ENCODE measurements at regions not wholly inside any gene's neighbourhood (a gene's known extent, or its start where the extent isn't known, plus 50 kb on each side); places are given as distances from the start of the nearest gene placed in this dataset.

- DNase-seq (ENCODE audit: low read depth, low spot score), result no peak
- no peak overlapping the region for H3K27ac ChIP-seq
These were observed 171.5 kb upstream of the IL12A start for GRCh38 chr3:159817126-159817525.

- no peak overlapping the region for H3K27ac ChIP-seq
- no peak for DNase-seq (ENCODE audit: low read depth, low spot score)
These were observed 171.1 kb upstream of the IL12A start for GRCh38 chr3:159817571-159817970.

DNA sequence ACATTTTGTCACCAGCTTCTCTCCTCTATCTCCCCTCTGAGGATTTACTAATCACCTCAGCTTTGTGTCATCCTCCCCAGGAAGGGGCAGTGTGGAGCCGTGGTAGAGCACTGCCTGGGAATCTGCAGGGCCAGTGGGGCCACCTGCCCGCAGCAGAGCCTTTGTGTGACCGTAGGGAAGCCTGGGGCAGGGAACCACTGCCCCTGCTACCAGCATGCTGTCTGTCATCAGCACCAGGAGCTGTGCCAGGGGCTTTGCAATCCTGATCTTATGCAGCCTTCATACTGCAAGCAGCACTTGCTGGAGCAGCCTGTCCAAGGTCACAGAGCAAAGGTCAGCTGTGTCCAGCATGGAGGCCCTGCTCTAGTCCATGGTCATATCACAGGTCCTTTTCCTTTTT is 170.2 kb upstream of the IL12A start:
- no peak for DNase-seq (ENCODE audit: low read depth, low spot score)
- no peak overlapping the region for H3K27ac ChIP-seq

GRCh38 chr3:159818997-159819500 is 169.6 kb upstream of the IL12A start:
- no peak overlapping the region for H3K27ac ChIP-seq
- DNase-seq (ENCODE audit: low read depth, low spot score), result no peak

- no peak for DNase-seq (ENCODE audit: low read depth, low spot score)
These were observed 169.0 kb upstream of the IL12A start for GRCh38 chr3:159819676-159820075.

GRCh38 chr3:159821110-159821509 is 167.5 kb upstream of the IL12A start:
- no peak overlapping the region for H3K27ac ChIP-seq
- DNase-seq (ENCODE audit: low read depth, low spot score), result no peak

More at GRCh38 chr3:159819676-159820075, 169.0 kb upstream of the IL12A start:
- H3K27ac ChIP-seq, result no peak overlapping the region

DNA sequence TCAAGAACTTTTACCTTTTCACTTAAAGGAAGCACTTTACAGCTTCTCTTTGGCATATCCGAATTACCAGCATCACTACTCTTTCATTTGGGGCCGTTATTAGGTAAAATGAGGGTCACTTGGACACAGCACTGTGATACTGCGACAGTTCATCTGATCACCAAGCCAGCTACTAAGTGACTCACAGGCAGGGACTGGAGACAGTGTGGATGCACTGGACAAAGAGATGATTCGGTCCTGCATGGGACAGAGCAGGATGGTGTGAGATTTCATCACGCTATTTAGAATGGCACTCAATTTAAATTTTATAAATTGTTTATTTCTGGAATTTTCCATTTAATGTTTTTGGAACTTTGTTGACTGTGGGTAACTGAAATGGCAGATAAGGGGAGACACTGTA is 166.9 kb upstream of the IL12A start:
- DNase-seq (ENCODE audit: low read depth, low spot score), result no peak
- H3K27ac ChIP-seq, result no peak overlapping the region

GRCh38 chr3:159823780-159824179 is 164.9 kb upstream of the IL12A start:
- DNase-seq (ENCODE audit: low read depth, low spot score), result no peak
- H3K27ac ChIP-seq, result peak overlapping the region; percentile 62

- H3K27ac ChIP-seq, result peak overlapping the region; percentile 62
- DNase-seq (ENCODE audit: low read depth, low spot score), result peak; percentile 51
These were observed 164.3 kb upstream of the IL12A start for GRCh38 chr3:159824333-159824732.

- DNase-seq (ENCODE audit: low read depth, low spot score), result no peak
- peak overlapping the region; percentile 62 for H3K27ac ChIP-seq
These were observed 163.3 kb upstream of the IL12A start for GRCh38 chr3:159825216-159825854.

GRCh38 chr3:159828542-159828943 is 160.1 kb upstream of the IL12A start:
- peak overlapping the region; percentile 49 for H3K27ac ChIP-seq
- DNase-seq (ENCODE audit: low read depth, low spot score), result no peak

DNA sequence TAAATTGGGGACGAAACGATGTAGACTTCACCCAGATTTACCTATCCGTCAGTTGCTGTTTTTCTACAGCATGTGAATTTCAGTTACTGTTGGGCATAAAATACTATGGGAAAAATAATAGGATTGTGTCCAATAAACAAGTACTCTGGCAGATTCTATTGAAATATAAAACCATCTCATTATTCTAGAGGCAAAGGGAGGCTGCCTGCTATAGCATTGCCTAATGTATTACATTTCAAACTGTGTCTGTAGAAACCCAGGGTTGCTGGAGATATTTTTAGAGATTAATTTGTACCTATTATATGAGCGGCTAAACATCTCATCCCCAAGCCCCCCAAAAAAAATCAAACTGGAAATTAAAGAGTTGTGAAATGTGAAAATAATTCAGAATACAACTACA is 159.6 kb upstream of the IL12A start:
- DNase-seq (ENCODE audit: low read depth, low spot score), result no peak
- H3K27ac ChIP-seq, result peak overlapping the region; percentile 49

GRCh38 chr3:159829539-159830227 is 159.0 kb upstream of the IL12A start:
- peak overlapping the region; percentile 49 for H3K27ac ChIP-seq
- peak; percentile 92 for DNase-seq (ENCODE audit: low read depth, low spot score)

DNA sequence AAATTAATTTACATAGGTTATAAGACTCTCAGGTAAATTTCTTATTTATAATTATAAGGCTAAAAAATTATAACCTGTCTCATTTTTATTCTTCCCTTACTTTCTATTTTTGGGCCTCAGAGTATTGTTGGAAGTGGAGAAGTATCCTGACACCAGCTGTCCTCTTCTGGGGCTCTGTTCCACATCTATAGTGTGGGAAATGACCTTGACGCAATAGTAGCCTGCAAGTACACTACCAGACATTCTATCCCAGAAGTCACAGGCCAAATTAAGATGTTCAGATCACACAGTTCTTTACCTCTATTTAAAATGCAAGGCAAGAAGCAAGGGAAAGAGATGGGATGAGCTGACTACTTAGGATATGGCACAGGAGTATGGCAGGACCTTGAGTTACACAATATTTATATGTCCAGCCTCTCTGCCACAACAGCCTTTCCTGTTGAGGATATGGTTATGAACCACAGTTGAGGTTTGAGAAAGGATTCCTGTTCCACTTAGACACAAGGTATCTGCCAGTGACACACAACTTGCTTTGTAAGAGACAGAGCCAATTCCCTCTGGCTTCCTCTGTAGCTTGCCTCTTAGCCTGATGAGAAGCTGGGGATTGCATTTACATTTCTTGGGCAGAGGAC is 158.0 kb upstream of the IL12A start:
- no peak overlapping the region for H3K27ac ChIP-seq
- DNase-seq (ENCODE audit: low read depth, low spot score), result no peak

- DNase-seq (ENCODE audit: low read depth, low spot score), result no peak
- H3K27ac ChIP-seq, result no peak overlapping the region
These were observed 157.2 kb upstream of the IL12A start for GRCh38 chr3:159831466-159831865.

DNA sequence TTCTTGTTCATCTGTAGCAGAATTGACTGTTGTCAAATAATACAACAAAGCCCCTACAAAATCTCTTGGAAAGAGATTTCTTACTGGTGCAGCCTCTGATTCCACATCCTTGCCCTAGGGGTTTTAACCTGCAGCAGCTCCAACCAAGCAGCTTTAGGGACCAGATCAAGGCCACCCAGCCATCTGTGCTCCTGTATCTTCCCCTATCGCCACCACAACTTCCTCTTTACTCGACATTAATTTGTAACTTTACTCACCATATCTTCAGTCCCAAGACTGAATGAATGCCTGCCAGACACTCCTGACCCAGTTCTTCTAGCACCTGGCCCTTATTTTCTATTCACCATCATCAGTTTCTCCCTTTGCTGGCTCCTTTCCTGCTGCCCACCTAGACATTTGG is 156.6 kb upstream of the IL12A start:
- no peak overlapping the region for H3K27ac ChIP-seq
- DNase-seq (ENCODE audit: low read depth, low spot score), result no peak

GRCh38 chr3:159835126-159835525 is 153.5 kb upstream of the IL12A start:
- DNase-seq (ENCODE audit: low read depth, low spot score), result no peak
- H3K27ac ChIP-seq, result no peak overlapping the region

- DNase-seq (ENCODE audit: low read depth, low spot score), result no peak
- H3K27ac ChIP-seq, result no peak overlapping the region
These were observed 150.9 kb upstream of the IL12A start for GRCh38 chr3:159837725-159838124.

- DNase-seq (ENCODE audit: low read depth, low spot score), result no peak
These were observed 149.7 kb upstream of the IL12A start for GRCh38 chr3:159838938-159839337.

GRCh38 chr3:159839561-159840379 is 148.9 kb upstream of the IL12A start, which contains the start of gene SCHIP1:
Gene SCHIP1 (plus strand): TSS chr3:159839861.
- no peak for DNase-seq (ENCODE audit: low read depth, low spot score)
- peak within 1 kb of the TSS; percentile 40 for H3K27ac ChIP-seq

More at GRCh38 chr3:159838938-159839337, 149.7 kb upstream of the IL12A start:
- H3K27ac ChIP-seq, result no peak overlapping the region

Measured in epithelial cell of prostate (primary cell).